ENCODE measurements at regions not wholly inside any gene's neighbourhood (a gene's known extent, or its start where the extent isn't known, plus 50 kb on each side); places are given as distances from the start of the nearest gene placed in this dataset.

DNA sequence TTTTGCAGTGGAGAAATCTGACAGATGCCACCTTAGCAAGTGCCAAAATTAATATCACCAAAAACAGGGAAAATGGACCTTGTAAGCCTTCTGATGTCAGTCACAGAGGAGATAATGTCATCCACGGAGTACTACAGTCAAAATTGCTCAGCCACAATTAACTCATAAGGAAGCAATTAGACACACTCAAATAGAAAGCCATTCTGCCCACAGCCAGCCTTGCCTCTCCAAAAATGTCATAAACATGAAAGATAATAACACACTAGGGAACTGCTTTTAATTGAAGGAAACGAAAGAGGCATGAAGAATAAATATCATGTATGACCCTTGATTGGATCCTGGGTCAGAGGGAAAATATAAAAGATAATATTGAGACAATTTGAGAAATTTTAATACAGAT lies 505.6 kb upstream of the API5 start:
- Mint-ChIP-seq H3K9me3 (peaks cover 0 to 2% (median 0%) of the 10 kb centered on the region in 7 donors), H3K27me3 (ENCODE audit: low read depth in 3 of 3) (peaks cover 0 to 1% (median 0%) of the 10 kb centered on the region in 3 donors), H3K27ac (no peak overlapping the region), H3K36me3 (no peaks in the 10 kb centered on the region), H3K4me3 (no peak overlapping the region), H3K4me1 (no peaks in the 10 kb centered on the region)
- Histone ChIP-seq H3K9me3 (replicated peaks in 1 of 2; ENCODE audit: control insufficient read depth in 1 of 2, insufficient read depth in 1 of 2, low read length in 2 of 2) (no peaks in the 10 kb centered on the region), H3K4me1 (ENCODE audit: control insufficient read depth in 1 of 2, insufficient read depth in 2 of 2, low read length in 2 of 2) (no peaks in the 10 kb centered on the region), H3K36me3 (replicated peaks in 1 of 2; ENCODE audit: control insufficient read depth in 1 of 2, insufficient read depth in 2 of 2, low read length in 2 of 2) (no peaks in the 10 kb centered on the region), H3K9ac (ENCODE audit: insufficient read depth, low read length, poor library complexity, severe bottlenecking) (no peak overlapping the region), H3K27ac (ENCODE audit: low read depth in 1 of 2, low read length in 2 of 2) (no peak overlapping the region), H3K4me3 (replicated peaks in 1 of 3; ENCODE audit: low read depth in 2 of 3, low read length in 3 of 3) (no peak overlapping the region), H4K20me1 (ENCODE audit: insufficient read depth, low read length) (no peaks in the 10 kb centered on the region), H3K4me2 (replicated peaks; ENCODE audit: extremely low read depth, low read length, poor library complexity, severe bottlenecking) (no peak overlapping the region), H2AFZ (ENCODE audit: insufficient read depth, low read depth, low read length, poor library complexity, severe bottlenecking) (no peak overlapping the region), H3K27me3 (ENCODE audit: control insufficient read depth in 2 of 2, insufficient read depth in 2 of 2, low read length in 2 of 2) (no peaks in the 10 kb centered on the region), H3K79me2 (ENCODE audit: insufficient read depth, low read length) (no peaks in the 10 kb centered on the region)
- DNase-seq = no peak
- TF ChIP-seq CTCF (IDR thresholded peaks at IDR 0.05) = no peak
- no CpG with 5 or more reads among the region's 2 CpGs for WGBS (ENCODE audit: insufficient coverage)
- intact Hi-C loops (cut with micrococcal nuclease) = no loop called here

GRCh38 chr11:42812361-42812760 lies 499.4 kb upstream of the API5 start:
- Mint-ChIP-seq H3K4me1 (no peaks in the 10 kb centered on the region), H3K27ac (no peak overlapping the region), H3K36me3 (no peaks in the 10 kb centered on the region), H3K9me3 (peaks cover 0 to under 1% (median 0%) of the 10 kb centered on the region in 7 donors), H3K4me3 (no peak overlapping the region), H3K27me3 (ENCODE audit: low read depth in 3 of 3) (peaks cover 0 to 2% (median 0%) of the 10 kb centered on the region in 3 donors)
- H4K20me1 ChIP-seq (ENCODE audit: insufficient read depth, low read length) = no peaks in the 10 kb centered on the region
- H2AFZ ChIP-seq (ENCODE audit: insufficient read depth, low read depth, low read length, poor library complexity, severe bottlenecking) = no peak overlapping the region
- H3K9me3 ChIP-seq (replicated peaks in 1 of 2; ENCODE audit: control insufficient read depth in 1 of 2, insufficient read depth in 1 of 2, low read length in 2 of 2) = no peaks in the 10 kb centered on the region
- no peak for DNase-seq
- no peaks in the 10 kb centered on the region for H3K27me3 ChIP-seq (ENCODE audit: control insufficient read depth in 2 of 2, insufficient read depth in 2 of 2, low read length in 2 of 2)
- H3K79me2 ChIP-seq (ENCODE audit: insufficient read depth, low read length) = no peaks in the 10 kb centered on the region
- H3K4me2 ChIP-seq (replicated peaks; ENCODE audit: extremely low read depth, low read length, poor library complexity, severe bottlenecking) = no peak overlapping the region
- TF ChIP-seq CTCF (IDR thresholded peaks at IDR 0.05) = no peak
- no peaks in the 10 kb centered on the region for H3K4me1 ChIP-seq (ENCODE audit: control insufficient read depth in 1 of 2, insufficient read depth in 2 of 2, low read length in 2 of 2)
- no CpG with 5 or more reads among the region's 1 CpG for WGBS (ENCODE audit: insufficient coverage)
- H3K36me3 ChIP-seq (replicated peaks in 1 of 2; ENCODE audit: control insufficient read depth in 1 of 2, insufficient read depth in 2 of 2, low read length in 2 of 2) = no peaks in the 10 kb centered on the region
- H3K4me3 ChIP-seq (replicated peaks in 1 of 3; ENCODE audit: low read depth in 2 of 3, low read length in 3 of 3) = no peak overlapping the region
- H3K9ac ChIP-seq (ENCODE audit: insufficient read depth, low read length, poor library complexity, severe bottlenecking) = no peak overlapping the region
- no peak overlapping the region for H3K27ac ChIP-seq (ENCODE audit: low read depth in 1 of 2, low read length in 2 of 2)
- intact Hi-C loops (cut with micrococcal nuclease) = no loop called here
